NCI-H2227 (cell line): ENCODE measurements at regions not wholly inside any gene's neighbourhood (a gene's known extent, or its start where the extent isn't known, plus 50 kb on each side); places are given as distances from the start of the nearest gene placed in this dataset.

Experiments
- DNase-seq: peaks from one replicate; lab custom pipeline; 2025; ENCODE audit not compliant: unreplicated experiment; lab: John Stamatoyannopoulos, UW

GRCh38 chr4:57632564-57632963 is 522.4 kb upstream of the IGFBP7 start:
- no peak for DNase-seq

- DNase-seq = no peak
Observed at GRCh38 chr4:57631147-57631546, 521.0 kb upstream of the IGFBP7 start.

- DNase-seq = no peak
Observed at GRCh38 chr4:57628004-57628403, 517.8 kb upstream of the IGFBP7 start.

- no peak for DNase-seq
Observed at GRCh38 chr4:57614257-57614932, 504.2 kb upstream of the IGFBP7 start.

GRCh38 chr4:57612279-57612678 is 502.1 kb upstream of the IGFBP7 start:
- DNase-seq = no peak

GRCh38 chr4:57607566-57608180 is 497.5 kb upstream of the IGFBP7 start:
- DNase-seq = no peak

- DNase-seq = no peak
Observed at GRCh38 chr4:57605376-57605775, 495.2 kb upstream of the IGFBP7 start.

- no peak for DNase-seq
Observed at GRCh38 chr4:57602141-57602540, 492.0 kb upstream of the IGFBP7 start.

GRCh38 chr4:57591073-57591472 is 480.9 kb upstream of the IGFBP7 start:
- no peak for DNase-seq

- DNase-seq = no peak
Observed at GRCh38 chr4:57588557-57588956, 478.4 kb upstream of the IGFBP7 start.

- no peak for DNase-seq
Observed at GRCh38 chr4:57580710-57581599, 470.8 kb upstream of the IGFBP7 start.

- no peak for DNase-seq
Observed at GRCh38 chr4:57575426-57575825, 465.2 kb upstream of the IGFBP7 start.

- DNase-seq = no peak
Observed at GRCh38 chr4:57554556-57555092, 444.4 kb upstream of the IGFBP7 start.

- no peak for DNase-seq
Observed at GRCh38 chr4:57553728-57554127, 443.5 kb upstream of the IGFBP7 start.

- DNase-seq = no peak
Observed at GRCh38 chr4:57550198-57550597, 440.0 kb upstream of the IGFBP7 start.

- no peak for DNase-seq
Observed at GRCh38 chr4:57548856-57549255, 438.7 kb upstream of the IGFBP7 start.

- no peak for DNase-seq
Observed at GRCh38 chr4:57544811-57545654, 434.8 kb upstream of the IGFBP7 start.

- no peak for DNase-seq
Observed at GRCh38 chr4:57504797-57505530, 394.8 kb upstream of the IGFBP7 start.

- DNase-seq = no peak
Observed at GRCh38 chr4:57504139-57504538, 394.0 kb upstream of the IGFBP7 start.

GRCh38 chr4:57501720-57502119 is 391.5 kb upstream of the IGFBP7 start:
- DNase-seq = no peak
